ENCODE measurements at regions not wholly inside any gene's neighbourhood (a gene's known extent, or its start where the extent isn't known, plus 50 kb on each side); places are given as distances from the start of the nearest gene placed in this dataset.
"Not testable (repeated sequence)": the region's sequence is repeated elsewhere in the genome, so short reads cannot be mapped to it uniquely, and the experiment has no call there.

DNA sequence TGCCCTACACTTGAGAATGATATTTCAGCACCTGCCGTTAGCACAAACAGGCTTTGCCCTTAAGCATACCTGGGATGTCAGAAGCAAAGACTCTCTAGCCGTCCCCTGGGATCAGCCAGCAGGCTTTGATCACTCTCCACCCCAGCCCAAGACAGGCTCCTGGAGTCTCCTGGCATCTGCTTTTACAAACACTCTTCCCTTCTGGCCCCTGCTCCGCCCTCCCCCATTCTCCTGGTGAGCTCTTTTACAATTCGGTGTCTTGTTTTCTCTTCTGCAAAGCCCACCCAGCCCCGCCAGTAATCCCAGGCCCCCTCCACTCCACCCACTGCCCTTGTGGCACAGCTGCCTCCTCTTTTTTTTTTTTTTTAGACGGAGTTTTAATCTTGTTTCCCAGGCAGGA is 50.4 kb downstream of the KATNIP start:
- no peak for DNase-seq

DNA sequence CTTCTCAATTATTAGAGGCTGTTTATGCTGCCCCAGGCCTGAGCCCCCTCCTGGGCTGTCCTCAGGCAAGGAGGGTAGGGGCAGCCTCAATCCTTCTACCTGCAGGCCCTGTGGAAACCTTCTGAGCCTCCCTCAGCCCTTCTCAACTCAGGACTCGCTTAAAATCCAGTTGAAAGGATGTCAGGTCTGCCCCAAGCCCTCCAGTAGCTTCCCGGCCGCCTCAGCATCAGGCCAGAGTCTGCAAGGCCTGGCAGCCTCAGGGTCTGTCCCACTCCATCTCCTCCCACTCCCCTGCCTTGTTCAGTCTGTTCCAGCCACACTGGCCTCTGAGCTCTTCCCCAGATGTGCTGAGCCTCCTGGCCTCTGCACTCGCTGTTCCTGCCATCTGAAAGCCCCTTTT is 52.2 kb downstream of the KATNIP start:
- no peak for DNase-seq

DNA sequence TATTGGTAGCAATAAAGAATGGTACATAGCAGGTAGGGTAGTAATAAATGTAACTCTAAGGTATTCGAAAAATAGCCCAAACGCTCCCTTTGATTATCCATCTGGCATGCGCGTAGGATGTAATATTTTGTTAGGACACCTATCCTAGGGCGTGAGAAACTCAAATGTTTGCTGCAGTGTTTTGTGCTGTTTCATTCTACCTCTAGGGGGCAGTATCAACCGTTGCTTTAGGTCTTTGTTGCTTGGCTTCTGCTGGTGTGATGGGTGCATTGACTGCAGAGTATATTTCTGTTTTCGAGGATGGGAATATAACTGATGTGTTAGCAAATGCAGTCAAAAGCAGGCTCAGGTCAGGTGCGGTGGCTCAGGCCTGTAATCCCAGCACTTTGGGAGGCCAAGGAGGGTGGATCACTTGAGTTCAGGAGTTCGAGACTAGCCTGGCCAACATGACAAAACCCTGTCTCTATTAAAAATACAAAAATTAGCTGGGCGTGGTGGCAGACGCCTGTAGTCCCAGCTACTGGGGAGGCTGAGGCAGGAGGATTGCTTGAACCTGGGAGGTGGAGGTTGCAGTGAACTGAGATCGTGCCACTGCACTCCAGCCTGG is 55.7 kb downstream of the KATNIP start:
- DNase-seq, result peak; percentile 13

DNA sequence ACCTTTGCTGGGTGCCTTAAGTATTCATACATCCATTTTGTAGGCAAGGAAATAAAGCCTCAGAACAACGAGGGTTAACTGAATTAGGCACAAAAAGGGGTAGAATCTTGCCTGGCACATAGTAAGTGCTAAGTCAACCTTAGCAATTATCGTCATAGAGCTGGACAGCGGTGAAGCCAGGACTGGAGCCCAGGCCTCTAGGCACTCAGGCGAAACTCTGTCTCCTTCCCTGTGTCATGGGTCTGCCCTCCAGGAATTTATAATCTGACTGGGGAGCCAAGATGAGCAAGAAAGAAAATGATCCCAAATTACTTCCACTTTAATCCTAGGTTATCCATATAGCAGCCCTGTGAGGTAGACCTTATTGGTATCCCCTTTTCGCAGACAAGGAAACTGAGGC is 61.4 kb downstream of the KATNIP start:
- DNase-seq, result no peak

DNA sequence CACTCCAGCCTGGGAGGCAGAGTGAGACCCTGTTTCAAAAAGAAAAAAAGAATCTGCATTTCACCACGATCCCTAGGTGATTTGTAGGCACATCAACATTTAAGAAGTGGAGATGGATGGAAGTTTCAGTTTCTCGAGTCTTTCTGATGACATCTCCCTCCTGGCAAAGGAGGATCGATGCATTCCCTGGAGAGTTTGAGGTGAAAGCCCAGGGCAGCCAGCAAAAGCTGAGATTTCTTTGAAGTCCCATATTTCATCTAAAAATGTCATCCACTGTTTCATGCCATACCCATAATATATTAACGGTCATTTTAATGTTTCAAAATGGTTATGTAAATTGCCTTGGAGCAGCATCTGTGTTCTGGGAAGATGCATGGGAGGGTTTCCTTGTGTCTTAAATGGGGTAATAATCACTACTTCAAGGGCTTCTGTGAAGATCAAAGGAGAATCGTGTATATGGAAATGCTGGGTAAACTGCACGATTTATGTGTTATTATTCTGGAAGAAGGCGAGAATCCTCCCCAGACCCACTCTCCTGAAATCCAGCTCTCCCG is 63.4 kb downstream of the KATNIP start:
- DNase-seq, result no peak

DNA sequence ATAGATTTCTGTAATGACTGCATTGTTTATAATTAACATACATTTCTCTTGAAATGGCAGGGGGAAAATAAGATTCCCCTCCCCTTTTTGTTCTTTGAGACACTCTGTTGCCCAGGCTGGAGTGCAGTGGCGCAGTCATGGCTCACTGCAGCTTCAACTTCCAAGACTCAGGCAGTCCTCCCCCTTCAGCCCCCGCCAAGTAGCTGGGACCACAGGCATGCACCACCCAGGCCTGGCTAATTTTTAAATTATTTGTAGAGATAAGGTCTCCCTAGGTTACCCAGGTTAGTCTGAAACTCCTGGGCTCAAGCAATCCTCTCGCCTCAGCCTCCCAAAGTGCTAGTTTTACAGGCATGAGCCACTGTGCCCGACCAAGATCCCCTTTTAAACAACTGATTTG is 67.7 kb downstream of the KATNIP start:
- DNase-seq, result no peak

DNA sequence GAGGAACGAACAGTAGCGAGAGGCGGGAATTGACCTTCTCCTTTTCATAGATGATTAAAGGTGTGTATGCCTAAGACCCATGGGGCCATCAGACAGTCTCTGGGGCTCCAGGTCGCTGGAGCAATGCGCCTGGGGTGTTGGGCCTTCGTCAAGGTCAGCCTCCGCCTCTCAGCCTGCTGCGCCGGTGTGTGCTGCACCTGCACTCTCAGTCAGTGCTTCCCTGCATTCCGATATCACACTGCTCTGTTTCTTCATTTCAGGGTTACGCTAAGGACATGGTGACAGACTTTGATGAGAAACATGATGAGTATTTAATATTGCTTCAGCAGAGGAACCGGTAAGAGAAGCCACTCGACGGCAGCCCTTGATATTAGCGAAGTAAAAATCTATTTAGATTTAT is 68.2 kb downstream of the KATNIP start:
- no peak for DNase-seq

DNA sequence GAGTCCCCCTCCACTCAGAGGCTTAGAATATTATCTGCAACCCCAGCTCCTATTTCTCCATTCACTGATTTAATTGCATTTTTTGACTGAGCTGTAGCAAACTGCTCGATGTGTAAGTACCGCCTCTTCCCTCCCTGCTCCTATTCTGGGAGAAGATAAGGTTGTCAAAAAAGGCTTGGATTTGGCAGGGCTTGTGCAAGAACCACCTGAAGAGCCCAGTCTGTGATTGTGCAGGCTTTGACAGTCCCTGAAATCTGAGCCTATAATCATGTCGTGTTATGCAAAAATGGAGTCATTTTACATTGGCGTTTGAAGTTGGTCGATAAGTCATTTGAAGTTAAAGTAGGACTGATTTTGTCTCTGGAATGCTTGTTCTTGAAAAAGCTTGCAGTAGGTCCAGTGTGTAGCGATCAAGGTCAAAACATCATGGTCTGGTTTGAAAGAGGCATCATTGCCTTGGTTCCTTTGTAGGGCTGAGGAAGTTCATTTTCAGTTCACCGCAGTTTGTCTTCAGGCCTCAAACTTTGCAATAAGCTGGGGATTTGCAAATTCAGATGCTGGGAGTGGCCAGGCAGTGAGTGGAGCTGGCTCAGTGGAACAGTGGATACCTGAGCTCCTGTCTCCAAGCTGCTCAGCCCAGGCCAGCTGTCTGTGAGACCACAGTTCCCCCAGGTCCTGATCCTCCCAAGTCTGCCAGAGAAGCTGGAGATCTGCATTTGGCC is 68.8 kb downstream of the KATNIP start:
- no peak for DNase-seq

DNA sequence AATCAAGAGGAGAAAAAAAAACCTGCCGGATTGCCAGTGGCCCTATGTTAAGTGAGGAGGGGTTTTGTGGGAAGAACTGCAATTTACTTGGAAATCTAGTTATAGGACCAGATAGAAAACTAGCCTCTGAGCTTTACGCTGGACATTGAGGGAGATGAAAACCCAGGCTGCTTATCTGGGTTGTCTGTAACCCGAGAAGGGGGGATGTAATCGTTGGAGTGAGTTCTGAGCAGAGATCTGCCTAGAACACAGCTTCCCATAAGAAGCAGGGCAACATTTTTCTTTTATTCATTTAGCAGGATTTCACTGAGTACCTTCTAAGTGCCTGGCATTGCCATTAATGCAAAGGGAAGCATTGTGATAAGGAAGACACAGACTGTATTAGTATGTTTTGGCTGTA is 70.6 kb downstream of the KATNIP start:
- no peak for DNase-seq

DNA sequence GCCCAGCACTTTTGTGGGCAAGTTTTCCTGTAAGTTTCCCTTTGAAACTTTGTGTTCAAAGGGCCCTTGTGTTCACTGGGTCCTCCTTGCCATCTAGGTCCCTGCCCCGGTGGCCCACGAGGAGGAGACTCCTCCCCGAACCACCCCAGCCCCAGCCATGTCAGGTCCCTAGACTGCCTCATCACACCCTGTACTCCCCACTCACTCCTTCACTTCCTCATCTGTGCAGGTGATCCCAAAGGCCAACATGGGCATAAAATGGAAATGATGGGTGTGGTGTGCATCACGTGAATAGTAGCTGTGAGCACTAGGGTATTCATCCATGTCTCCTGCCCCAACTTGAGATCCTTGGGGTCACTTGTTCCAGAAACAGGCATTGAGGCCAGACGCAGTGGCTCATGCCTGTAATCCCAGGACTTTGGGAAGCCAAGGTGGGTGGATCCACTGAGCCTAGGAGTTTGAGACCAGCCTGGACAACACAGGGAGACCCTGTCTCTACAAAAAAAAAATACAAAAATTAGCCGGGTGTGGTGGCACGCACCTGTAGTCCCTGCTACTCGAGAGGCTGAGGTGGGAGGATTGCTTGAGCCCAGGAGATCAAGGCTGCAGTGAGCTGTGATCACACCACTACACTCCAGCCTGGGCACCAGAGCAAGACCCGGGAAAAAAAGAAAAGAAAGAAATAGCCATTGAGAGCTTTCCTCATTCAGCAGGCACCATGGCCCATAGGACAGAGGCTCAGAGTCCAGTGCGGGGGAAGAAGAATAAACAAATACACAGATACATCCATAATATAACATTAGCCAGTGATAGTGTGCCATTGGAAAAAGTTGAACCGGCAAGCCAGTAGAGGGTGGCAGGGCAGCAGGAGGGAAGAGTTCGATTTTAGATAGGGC is 74.5 kb downstream of the KATNIP start:
- no peak for DNase-seq

DNA sequence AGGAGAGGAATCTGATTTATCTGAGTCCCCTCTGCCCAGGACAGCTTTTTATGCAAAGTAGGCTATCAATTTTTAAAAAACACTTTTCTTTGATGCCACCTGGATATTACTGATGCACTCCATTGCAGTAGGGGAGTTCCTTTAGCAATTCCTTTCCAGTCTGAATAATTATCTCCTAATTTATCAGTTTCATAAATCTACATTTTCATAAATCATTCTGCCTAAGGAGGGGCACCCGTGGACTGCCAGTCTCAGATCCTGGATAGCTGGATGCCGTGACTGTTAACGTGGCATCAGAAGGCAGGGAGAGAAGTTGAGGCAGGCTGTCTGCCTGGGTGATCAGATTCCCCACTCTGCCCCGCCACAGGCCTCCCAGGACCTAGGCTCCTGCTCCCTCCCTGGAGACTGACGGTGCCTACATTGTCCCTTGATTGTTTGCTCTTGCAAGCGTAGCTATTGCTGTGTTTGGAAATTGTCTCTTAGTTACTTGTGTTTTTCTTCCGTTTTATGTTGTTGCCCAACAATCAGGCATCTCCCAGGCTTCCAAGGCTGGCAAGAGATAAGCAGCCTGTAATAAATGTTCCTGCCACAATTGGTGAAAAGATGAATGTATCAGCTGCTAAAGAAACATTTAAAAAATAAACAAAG is 75.2 kb downstream of the KATNIP start:
- no peak for DNase-seq

DNA sequence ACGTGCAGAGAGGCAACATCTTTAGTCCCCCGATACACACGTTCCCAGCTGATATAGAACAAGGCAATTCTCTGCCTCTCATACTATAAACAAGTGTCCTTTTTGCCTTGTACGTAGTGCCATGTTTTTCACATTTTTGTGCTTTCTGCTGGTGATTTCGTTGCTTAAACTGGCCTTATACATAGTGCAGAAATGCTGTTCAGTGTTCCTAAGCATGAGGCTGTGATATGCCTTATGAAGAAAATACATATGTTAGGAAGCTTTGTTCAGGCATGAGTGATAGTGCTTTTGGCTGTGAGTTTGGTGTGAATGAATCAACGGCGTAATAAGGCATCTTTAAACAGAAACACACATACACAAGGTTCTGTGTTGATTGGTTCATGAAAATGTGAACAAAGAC is 77.2 kb downstream of the KATNIP start:
- DNase-seq, result no peak

DNA sequence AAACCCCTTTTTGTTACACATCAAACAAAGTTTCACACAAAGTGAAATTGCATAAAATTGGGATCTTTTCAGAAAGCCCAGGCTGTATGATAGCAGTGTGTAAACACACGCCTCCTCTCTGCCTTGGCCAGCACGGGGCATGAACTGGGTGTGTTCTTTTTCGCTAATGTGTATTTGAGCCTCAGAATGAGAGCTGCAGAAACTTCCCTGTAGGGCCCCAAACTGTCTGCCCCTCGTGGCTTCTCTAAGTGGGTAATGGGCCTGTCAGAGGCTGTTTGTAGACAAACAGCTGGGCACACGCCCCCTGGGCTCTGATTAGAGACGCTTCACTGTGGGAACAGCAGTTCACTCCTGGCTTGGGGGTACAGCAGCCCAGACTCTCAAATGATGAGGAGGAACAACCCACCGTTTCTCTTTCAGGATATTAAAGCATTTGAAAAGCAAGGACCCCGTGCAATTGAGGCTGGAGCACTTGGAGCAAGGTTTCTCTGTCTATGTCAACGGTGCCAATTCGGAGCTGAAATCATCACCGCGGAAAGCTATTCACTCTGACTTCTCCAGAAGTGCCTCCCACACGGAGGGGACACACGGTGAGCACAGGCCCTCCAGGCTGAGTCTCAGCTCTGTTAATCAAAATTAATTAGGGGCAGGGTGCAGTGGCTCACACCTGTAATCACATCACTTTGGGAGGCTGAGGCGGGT is 78.4 kb downstream of the KATNIP start:
- DNase-seq, result peak; percentile 19

DNA sequence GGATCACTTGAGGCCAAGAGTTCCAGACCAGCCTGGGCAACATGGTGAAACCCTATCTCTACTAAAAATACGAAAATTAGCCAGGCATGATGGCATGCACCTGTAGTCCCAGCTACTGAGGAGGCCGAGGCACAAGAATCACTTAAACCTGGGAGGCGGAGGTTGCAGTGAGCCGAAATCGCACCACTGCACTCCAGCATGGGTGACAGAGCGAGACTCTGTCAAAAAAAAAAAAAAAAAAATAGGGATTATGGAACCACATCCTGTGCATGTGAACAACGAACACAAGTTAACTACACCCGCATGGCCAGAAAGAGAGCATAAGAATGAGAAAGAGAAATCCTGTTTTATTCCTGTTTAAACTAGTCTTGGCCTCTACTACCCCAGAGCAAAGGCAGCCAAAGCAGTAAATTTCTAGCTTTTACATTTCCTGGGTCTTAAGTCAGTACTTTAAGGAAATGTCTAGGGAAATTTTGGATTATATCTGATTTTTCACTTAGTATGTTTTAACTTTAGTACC is 79.1 kb downstream of the KATNIP start:
- DNase-seq, result not testable (repeated sequence)

DNA sequence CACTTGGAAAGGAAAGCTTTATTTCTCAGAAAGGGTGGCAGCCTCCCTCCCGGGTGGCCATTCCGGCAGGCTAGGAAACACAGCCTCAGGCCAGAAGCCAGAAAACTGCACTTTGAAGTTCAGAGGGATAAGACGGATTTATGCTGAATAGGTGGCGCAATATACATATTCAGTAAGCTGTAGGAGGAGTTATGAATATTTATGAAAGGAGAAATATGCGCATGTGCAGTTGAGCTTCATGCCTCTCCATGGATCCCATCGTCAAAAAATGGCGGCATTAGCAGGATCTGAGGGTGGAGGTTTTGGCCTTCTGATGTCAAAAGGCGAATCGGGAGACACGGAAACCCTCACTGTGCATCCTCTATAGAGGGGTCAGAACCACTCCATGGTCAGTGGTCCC is 82.3 kb downstream of the KATNIP start:
- no peak for DNase-seq

DNA sequence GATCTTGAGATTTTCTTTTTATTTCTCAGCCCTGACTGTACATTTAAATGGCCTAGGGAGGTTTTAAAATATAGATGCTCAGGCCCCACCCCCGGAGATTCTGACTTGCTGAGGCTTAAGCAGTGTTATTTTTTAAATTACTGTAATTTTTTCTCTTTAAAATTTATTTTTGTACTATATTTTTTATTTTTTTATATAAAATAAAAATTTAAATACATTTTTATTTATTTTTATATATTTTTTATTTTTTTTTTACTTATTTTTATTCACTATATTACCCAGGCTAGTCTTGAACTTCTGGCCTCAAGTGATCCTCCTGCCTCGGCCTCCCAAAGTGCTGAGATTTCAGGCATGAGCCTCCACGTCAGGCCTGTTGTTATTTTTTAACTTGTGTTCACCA is 83.3 kb downstream of the KATNIP start:
- DNase-seq, result no peak

DNA sequence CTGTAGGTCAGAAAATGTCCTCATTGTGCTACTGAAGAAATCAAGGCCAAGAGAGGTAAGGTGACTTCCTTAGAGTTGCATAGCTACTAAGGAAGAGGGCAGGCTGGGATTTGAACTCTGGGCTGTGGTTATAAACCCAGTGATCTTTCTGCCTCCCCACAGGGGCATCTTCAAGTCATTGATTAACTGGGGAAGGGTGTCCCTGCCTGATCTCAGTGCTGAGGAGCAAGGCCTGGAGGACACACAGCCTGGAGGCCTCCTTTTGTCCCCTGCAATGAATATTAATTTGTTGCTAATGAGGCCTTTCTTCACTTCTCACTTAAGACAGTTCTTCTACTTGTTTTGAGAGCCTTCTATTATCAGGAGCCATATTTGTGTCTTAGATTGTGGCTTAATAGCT is 83.8 kb downstream of the KATNIP start:
- no peak for DNase-seq

DNA sequence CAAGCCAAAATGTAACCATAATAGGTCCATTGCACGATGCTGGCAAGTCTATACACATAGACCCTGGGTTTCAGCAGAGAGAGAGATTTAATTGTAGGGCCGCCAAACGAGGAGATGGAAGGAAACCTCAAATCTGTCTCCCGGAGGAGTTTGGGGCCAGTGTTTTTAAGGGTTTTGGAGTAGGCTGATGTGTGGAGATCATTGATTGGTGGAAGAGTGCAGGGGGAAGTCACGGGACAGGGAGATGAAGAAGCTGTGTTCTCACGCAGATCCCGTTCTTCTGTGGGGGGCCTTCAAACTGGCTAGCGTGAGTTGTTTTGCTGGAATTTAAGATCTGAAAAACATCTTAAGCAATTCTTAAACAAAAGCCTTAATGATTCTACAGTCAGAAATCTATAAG is 84.8 kb downstream of the KATNIP start:
- no peak for DNase-seq

DNA sequence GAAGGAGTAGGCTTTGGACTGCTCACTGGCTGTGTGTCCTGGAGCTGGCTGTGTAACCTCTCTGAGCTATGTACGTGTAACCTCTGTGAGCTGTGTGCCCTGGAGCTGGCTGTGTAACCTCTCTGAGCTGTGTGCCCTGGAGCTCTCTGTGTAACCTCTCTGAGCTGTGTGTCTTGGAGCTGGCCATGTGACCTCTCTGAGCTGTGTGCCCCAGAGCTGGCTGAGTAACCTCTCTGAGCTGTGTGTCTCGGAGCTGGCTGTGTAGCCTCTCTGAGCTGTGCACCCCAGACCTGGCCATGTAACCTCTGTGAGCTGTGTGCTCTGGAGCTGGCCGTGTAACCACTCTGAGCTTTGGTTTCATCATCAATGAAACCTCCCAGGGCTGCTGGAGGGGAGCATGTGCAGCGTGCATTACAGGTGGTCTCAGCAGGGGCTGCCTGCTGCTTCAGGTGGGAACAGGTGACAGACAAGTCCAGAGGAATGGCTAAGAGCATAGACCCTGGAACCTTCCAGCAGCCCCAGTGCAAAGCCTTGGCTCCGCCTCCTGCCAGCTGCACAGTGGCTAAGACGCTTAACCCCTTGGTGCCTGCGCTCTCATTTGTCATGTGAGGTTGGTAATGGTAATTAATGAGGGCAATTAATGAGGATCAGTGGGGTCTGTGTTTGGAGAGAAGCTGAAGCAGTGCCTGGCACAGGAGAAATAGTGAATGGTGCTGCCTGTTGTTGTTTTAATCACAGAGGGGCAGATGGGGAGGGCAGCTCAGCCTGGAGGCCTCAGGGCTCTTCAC is 86.7 kb downstream of the KATNIP start:
- DNase-seq, result no peak

DNA sequence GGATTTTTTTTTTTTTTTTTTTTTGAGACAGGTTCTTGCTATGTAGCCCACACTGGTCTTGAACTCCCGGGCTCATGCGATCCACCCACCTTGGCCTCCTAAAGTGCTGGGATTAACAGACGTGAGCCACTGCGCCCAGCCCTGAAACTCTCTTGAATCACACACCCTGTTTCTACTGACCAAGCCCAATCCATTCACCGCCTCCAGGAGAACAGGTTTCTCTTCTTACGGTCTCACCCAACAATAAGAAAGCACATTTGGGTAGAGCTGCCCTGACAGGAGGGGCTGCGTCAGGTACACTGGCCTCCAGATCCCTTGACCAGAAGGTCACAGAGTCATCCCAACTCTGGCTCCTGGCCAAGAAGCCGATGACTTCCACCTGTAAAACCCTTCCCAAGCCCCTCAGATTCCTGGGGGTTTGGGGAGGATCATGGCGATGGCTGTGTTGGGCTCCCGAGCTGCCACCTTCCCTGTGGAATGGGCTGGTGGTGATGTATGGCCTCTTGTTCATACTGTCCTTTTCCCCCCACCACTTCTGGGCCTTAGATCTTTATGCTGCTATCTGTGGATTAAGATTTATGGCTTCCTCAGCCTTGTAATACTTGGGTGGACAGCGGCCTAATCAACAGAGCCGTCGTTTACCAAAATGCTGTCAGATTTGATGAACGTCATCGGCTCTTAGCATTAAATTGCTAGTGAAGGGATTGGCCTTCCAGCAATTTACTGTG is 89.1 kb downstream of the KATNIP start:
- DNase-seq, result no peak
